Sciatic nerve (tissue), 2 donors: ENCODE measurements at regions not wholly inside any gene's neighbourhood (a gene's known extent, or its start where the extent isn't known, plus 50 kb on each side); places are given as distances from the start of the nearest gene placed in this dataset.
A peak's percentile ranks its signal among the peaks of the same experiment; 100 is the strongest.

Experiments
- ATAC-seq: fragments of 200-7000 bp; cut with Tn5 transposase; one replicate; pipeline ENCODE4 v1.9.1; 2020; ENCODE audit warnings: mild to moderate bottlenecking, moderate library complexity
- DNase-seq: peaks from one replicate; pipeline ENCODE4 v3.0.0-alpha.2; 2020; ENCODE audit warnings: low spot score
- intact Hi-C: fragments of 100-400 bp; cut with DNase I; formaldehyde crosslinking; loops from one replicate; pipeline ENCODE4 v1.14.2; 2022
- donor health status: DM: no; HTN: no; CAD: no.
- donor health status: DM: no; HTN: no; CAD: no.

DNA sequence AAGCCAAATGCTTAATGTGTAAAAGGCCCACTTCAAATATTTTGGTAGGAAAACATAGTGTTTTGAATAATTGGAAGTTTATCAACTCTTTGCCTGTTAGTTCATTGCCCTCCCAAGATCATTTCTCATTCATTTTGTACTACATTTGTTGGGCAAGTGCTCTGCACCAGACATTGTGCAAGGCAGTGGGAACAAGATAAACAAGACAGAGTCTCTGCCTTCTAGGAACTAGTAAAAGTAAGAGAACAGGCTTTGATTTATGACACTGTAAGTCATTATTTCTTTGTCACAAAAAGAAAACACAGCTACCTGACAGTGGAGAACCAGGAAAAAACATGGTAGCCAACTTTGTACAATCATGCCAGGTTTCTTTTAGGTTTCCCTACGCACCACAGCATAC, 63.7 kb upstream of the PAM start:
- DNase-seq (no peak), ATAC-seq (peak; percentile 55)
- intact Hi-C loops, result no loop called here

DNA sequence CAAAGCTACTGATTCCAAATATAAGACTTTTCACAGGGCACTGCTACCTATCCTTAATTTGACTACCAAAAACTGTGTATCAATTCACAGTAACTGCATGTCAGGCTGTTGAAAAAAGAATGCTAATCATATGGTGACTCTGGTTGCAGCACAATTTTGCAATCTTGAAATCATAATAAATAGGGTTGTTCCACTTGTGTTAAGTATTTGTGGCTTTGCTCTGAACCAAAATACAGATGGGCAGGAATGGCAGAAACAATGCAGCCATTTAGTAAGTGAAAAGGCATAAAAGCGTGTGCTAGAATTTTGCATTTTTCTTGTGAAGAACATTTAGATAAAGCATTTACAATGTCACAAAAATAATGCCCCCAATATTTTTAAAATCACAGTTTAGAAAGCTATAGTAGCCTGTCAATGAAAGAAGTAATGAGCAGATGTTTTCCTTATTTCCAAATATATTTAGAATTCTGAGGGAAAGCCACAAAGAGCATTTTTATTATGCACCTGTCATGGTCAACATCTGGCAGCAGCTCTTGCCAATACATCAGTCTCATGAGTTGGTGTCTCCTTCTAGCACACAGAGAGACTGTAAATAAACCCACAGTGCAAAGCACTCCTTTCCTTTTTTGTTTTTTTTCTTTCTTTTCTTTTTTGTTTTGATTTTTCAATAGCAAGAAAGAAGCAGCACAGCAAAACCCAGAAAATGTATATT, 54.8 kb upstream of the PAM start:
- ATAC-seq (peak; percentile 51), DNase-seq (no peak)
- intact Hi-C loops, result no loop called here

DNA sequence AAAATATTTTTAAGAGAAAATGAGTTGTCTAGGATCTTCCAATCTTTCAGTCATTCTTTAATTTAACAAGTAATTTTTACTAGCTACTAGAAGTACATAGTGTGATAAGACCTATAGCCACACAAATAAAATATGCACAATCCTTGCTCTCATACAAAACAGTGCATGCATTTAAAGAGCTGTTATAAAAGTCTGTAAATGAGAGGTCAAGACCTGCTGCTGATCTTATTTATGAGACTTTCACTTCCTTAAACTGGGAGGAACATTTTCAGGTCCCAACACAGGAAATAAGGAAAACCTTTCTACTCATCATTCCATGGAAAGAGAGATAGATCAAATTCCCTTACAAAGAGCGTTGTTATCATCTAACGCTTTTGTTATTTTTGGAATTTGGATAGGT, 54.2 kb upstream of the PAM start:
- no peak for ATAC-seq
- intact Hi-C loops, result no loop called here

GRCh38 chr5:102701748-102702147, 53.4 kb upstream of the PAM start:
- intact Hi-C loops, result no loop called here
- ATAC-seq (no peak), DNase-seq (no peak)

More for the DNA sequence above, 54.2 kb upstream of the PAM start:
- no peak for DNase-seq
